GM23248 (cell line): ENCODE measurements at regions not wholly inside any gene's neighbourhood (a gene's known extent, or its start where the extent isn't known, plus 50 kb on each side); places are given as distances from the start of the nearest gene placed in this dataset.
"Not testable (repeated sequence)": the region's sequence is repeated elsewhere in the genome, so short reads cannot be mapped to it uniquely, and the experiment has no call there.

Experiments used
- EZH2 ChIP-seq: fragments of 200-600 bp; sonication (generic); IDR thresholded peaks from 2 replicates; pipeline ENCODE4 v1.6.1; 2018; ENCODE audit warnings: antibody characterized with exemption, mild to moderate bottlenecking; ENCODE audit not compliant: insufficient read depth, poor library complexity, severe bottlenecking
- EZH2phosphoT487 ChIP-seq: fragments of 200-600 bp; sonication (generic); IDR thresholded peaks from 2 replicates; pipeline ENCODE4 v1.6.1; 2018; ENCODE audit warnings: antibody characterized with exemption, moderate library complexity, mild to moderate bottlenecking, low read depth; ENCODE audit not compliant: insufficient read depth

DNA sequence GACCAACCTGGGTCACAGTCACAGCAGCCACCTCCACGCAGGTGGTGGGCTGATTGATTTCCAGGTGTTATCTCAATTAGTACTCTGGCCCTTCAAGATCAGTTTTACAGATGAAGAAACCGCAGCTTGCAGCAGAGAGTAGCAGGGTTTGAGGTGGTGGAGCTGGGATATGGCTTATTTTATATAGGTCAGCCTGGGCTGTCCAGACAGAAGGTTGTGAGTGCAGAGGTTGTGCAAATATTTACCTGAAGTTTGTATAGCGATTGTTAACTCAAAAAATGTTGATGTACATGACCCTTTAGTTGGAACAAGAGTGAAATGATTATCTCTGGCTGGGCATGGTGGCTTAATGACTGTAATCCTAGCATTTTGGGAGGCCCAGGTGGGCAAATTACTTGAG lies 179.4 kb upstream of the SPATA31A3 start:
- TF ChIP-seq EZH2, EZH2phosphoT487: not testable (repeated sequence)
